Stimulated activated CD4-positive, alpha-beta T cell treated with anti-CD3 and anti-CD28 coated beads, Interleukin-2, amount 100 ng/mL, for 4 hours (primary cell): ENCODE measurements at regions not wholly inside any gene's neighbourhood (a gene's known extent, or its start where the extent isn't known, plus 50 kb on each side); places are given as distances from the start of the nearest gene placed in this dataset.
"Not testable (repeated sequence)": the region's sequence is repeated elsewhere in the genome, so short reads cannot be mapped to it uniquely, and the experiment has no call there.

Source experiments
- DNase-seq: peaks from one replicate; pipeline ENCODE4 v3.0.0-alpha.2; 2020; ENCODE audit warnings: low read depth

DNA sequence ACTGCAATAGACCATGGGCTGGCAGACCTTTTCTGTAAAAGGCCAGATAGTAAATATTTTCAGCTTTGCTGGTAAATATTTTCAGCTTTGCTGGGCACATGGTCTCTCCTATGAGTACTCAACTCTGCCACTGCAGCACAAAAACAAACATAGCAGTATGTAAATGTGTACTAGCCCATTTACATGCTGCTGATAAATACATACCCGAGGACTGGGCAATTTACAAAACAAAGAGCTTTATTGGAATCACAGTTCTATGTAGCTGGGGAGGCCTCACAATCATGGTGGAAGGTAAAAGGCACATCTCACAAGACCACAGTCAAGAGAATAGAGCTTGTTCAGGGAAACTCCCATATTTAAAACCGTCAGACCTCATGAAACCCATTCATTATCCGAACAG lies 793.0 kb downstream of the EDEM1 start:
- no peak for DNase-seq

DNA sequence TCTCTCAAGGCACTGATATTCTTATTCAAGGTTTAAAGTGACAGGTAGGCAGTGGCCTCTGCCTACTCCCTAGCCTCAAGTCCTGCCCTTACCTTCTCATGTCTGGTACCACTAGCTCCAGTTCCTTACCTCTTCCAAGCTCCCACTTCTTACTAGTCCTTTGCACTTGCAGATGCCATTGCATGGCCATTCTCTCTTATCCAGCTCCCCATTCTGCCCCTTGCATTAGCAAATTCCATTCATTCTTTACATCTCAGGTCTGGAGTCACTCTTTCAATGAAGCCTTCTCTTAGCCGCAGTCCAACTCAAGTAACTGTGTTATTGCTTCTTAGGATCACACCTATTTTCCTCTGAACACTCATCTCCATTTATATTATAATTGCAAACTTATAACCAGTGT lies 807.1 kb downstream of the EDEM1 start:
- no peak for DNase-seq

- no peak for DNase-seq
These were observed 830.9 kb downstream of the EDEM1 start for GRCh38 chr3:6018456-6018855.

DNA sequence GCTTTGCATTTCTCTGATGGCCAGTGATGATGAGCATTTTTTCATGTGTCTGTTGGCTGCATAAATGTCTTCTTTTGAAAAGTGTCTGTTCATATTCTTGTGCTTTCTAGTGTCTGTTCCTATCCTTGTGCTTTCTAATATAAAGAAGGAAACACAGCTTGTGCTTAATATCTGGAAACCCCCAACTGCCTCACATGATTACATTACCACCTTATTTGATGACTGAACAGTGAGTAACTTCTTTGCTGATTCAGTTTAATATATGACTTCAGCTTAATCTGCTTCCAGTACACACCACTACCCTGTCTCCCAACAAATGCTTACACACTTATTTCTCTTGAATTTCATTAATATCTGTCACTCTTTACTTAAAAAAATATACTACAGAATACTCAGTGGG lies 835.1 kb downstream of the EDEM1 start:
- DNase-seq: no peak

GRCh38 chr3:6025032-6025431 lies 835.9 kb upstream of the GRM7 start:
- DNase-seq: no peak

GRCh38 chr3:6030648-6031047 lies 830.3 kb upstream of the GRM7 start:
- not testable (repeated sequence) for DNase-seq

DNA sequence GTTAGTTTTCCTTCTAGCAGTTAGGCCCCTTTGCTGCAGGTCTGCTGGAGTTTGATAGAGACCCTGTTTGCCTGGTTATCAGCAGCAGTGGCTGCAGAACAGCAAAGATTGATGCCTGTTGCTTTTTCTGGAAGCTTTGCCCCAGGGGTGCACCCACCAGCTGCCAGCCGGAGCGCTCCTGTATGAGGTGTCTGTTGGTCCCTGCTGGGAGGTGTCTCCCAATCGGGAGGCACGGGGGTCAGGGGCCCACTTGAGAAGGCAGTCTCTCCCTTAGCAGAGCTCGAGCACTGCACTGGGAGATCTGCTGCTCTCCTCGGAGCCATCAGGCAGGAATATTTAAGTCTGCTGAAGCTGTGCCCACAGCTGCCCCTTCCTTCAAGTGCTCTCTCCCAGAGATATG lies 825.3 kb upstream of the GRM7 start:
- DNase-seq: no peak

GRCh38 chr3:6039971-6040370 lies 820.9 kb upstream of the GRM7 start:
- no peak for DNase-seq

DNA sequence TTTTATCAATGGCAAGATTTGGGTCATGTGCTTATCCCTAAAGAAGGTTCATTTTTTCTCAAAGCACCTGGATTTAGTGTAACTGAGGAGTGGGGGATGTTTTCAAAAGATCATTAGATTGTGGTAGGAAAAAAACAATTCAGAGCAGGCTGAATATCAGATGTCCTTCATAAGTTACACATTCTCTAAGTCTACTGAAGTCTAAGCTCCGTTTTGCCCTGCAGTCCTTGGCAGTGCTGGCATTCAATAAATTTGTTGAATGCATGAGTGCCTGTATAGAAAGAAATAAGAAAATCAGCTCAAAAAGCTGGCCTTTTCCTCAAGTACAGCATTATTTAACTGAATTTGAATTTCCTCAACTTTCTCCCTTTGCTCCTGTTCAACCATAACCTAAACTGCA lies 819.0 kb upstream of the GRM7 start:
- DNase-seq: no peak

- no peak for DNase-seq
These were observed 813.9 kb upstream of the GRM7 start for GRCh38 chr3:6047016-6047415.

GRCh38 chr3:6060251-6060650 lies 800.7 kb upstream of the GRM7 start:
- no peak for DNase-seq

DNA sequence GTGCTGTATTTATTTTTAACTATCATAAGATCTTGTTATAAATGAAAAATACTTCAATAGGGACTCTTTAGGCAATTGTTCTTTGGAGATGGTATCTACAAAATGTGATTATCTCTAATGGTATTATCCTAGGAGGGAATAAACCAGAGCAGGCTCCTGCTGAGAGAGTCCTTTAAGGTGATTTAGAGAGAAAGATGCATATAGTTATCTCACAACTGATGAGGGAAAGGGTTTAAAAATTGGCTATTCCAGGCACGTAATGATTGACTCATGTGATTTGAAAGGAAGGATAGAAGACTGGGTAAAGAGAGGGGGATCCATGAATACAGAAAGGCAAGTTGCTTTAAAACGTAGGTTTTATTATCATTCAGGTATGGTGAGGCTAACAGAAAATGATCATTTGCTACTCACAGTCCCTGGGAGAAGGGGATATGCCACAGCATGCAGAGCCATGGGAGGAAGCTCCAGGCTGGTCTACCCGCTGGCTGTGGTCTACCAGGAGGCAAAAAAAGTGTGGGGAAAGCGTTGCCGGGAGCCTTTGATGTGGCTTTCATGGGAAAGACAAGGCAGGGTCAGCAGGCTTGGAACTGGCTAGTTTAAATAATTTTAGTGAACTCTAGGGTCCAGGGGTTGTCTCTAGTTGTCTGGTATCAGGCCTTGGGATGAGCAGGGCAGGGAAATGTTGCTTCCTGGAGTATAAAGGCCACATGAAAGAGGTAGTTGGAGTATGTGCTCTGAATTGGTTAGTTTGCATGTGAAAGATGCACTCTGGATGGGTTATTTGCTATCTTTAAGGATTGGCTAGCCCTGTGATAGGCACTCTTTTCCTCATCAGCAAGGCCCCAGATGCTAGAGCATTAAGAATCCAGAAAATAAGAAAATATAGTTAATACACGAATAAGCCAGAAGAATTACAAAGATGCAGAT lies 798.4 kb upstream of the GRM7 start:
- DNase-seq: no peak

GRCh38 chr3:6066397-6066796 lies 794.5 kb upstream of the GRM7 start:
- DNase-seq: no peak

GRCh38 chr3:6066868-6067578 lies 793.9 kb upstream of the GRM7 start:
- DNase-seq: not testable (repeated sequence)

DNA sequence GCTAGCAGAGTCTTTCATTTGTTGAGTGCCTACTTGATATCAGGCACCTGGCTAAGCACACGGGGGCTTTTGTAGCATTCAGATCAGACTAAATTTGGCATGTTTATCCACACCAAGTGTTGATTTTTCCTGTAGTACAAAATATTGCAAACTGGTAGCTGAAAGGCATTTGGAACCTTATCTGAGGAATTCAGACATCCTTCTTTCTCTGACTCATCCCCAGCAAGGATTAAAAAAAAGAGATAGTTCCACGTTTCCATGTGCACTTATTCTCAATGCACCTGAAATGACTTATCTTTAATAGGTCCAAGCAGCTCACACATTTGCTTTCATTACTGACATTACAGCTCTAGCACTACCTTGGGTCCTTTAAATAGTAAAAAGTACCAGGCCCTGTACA lies 786.0 kb upstream of the GRM7 start:
- no peak for DNase-seq

- DNase-seq: no peak
These were observed 782.5 kb upstream of the GRM7 start for GRCh38 chr3:6078436-6078835.

DNA sequence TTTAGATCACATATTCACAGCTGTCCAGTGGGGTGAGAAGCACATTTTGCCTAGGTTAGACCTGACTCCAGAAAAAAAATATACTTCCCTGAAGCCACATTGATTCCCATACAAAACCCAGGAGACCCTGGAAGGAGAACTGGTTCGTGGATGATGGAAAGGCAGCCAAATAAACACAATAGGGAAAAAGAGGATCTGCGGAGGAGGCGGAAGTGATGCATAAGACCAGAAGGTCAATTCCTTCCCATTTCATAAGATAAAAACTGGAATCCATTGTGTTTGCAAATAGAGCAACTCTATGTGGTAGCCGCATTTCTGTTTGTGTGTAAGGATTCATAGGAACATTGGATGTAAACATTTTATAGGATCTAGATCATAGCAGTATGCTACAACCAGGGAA lies 781.9 kb upstream of the GRM7 start:
- DNase-seq: no peak

DNA sequence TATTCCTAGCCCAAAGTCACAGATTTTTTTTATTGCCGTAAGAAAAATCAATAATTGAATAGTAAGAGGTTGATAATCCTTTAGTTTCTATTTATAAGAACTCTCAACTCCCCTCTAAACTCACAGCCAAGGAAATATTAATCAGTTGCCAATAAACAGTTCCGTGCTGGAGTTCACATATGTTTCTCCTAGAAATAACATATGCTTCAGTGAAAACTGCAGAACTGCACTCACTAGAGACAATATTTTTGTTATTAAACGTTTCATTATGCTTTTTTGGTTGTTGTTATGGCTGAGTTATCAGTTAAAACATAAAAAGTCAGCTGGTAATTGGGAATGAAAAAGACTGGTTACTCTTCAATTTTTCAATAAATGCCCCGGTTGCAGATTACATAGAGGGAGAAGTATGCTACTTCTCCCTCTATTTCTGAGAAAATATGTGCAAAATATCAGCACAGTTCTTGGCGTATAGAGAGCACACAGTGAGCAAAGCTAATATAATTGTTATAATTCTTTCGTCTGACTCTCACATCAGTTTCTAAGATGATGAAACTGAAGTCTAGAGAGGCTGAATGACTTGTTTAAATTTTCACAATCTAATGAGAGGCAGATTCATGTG lies 781.2 kb upstream of the GRM7 start:
- no peak for DNase-seq

- no peak for DNase-seq
These were observed 772.5 kb upstream of the GRM7 start for GRCh38 chr3:6088433-6088832.

DNA sequence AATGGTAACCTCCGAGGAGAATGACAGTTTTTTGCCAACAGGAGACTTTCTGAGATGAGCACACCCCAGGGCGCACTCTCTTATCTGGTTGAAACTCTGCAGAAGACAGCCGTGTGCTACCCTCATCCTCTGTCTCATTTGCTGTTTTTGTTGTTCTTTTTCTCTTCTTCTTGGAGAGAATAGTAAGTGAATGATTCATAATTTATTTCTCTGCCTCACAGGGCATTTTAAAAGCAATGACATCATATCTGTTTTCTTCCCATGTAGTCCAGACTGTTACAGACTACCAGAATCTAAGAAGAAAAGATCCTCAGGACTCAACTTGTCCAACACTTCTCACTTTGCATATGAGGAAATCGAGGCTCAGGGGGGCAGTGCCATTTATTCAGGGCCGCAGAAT lies 771.1 kb upstream of the GRM7 start:
- DNase-seq: no peak

- DNase-seq: no peak
These were observed 769.7 kb upstream of the GRM7 start for GRCh38 chr3:6091262-6091661.

GRCh38 chr3:6095006-6095405 lies 765.9 kb upstream of the GRM7 start:
- DNase-seq: no peak

- DNase-seq: no peak
These were observed 763.9 kb upstream of the GRM7 start for GRCh38 chr3:6097021-6097420.
